SKM-1 (cell line): ENCODE measurements at regions not wholly inside any gene's neighbourhood (a gene's known extent, or its start where the extent isn't known, plus 50 kb on each side); places are given as distances from the start of the nearest gene placed in this dataset.

Source experiments
- DNase-seq: peaks from one replicate; lab custom pipeline; 2025; ENCODE audit not compliant: unreplicated experiment; lab: John Stamatoyannopoulos, UW

GRCh38 chr10:44674536-44675386 is 236.4 kb upstream of the TMEM72 start:
- no peak for DNase-seq

DNA sequence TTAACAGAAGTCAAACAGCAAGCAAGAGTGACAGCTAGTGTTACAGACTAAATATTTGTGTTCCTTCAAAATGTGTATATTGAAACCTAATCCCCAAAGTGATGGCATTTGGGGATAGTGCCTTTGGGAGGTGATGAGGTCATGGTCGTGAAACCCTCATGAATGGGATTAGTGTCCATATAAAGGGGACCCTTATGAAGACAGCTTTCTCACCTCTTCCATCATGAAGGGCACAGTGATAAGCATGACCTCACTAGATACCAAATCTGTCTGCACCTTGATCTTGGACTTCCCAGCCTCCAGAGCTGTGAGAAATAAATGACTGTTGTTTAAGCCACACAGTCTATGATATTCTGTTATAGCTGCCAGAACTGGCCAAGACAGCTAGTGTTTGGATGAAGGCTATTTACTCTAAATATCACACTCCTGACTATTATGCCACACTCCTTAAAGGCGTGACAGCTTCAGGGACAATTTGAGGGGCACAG is 235.7 kb upstream of the TMEM72 start:
- DNase-seq, result no peak

DNA sequence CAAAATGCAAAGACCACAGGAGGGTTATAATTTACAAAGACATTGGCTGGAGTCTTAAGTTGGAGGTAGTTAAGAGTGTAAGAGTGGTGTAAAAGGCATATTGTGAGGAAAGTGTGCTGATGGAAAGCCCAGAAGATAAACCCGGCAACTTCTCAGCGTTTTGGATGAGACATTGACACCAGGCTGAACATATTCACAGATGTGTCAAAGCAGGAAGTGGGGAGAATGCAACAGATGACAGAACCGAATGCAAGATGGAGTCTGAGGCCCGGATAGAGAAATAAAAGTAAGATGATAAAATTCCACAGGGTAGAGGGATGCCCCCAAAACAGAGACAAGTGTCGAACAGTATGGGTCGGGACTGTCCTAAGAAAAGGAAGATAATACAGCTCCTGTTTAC is 230.4 kb upstream of the TMEM72 start:
- no peak for DNase-seq

DNA sequence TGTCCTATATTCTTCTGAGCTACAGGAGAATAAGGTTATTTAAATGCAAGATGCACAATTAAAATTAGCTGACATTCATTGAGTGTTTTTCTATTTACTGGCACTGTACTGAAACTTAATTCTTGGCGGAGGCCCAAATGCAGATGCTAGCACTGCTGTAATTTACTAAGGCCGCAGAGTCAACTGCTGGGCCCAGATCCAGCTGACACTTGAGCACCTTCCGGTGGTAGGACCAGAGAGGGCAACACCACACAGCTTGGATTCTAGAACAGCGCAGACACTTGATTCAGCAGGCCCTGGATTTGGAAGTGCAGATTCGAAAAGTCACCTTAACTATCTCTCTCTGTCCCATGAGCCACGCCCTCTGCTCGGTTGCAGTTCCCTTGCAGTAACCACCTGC is 228.6 kb upstream of the TMEM72 start:
- DNase-seq, result no peak

DNA sequence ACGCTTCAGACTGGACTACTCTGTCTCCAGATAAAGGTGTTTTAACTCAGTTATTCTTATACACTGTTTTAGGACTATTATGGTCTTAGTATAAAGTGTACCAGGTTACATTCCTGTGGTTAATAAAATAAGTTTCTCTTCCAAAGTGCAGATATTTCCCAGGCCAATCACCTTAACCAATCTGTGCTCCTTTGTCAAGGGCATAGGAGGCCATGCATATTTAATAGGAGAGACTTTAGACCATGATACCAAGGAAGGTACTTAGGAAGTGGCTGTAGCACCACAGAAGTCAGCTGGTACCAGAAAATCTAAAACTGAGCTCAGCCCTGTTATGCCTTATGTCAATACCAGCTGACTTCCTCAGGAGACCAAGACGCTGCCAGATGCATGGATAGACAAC is 226.5 kb upstream of the TMEM72 start:
- no peak for DNase-seq

GRCh38 chr10:44685220-44685619 is 225.9 kb upstream of the TMEM72 start:
- no peak for DNase-seq

- no peak for DNase-seq
These were observed 225.4 kb upstream of the TMEM72 start for GRCh38 chr10:44685747-44686146.

GRCh38 chr10:44689368-44689767 is 221.8 kb upstream of the TMEM72 start:
- DNase-seq, result no peak

DNA sequence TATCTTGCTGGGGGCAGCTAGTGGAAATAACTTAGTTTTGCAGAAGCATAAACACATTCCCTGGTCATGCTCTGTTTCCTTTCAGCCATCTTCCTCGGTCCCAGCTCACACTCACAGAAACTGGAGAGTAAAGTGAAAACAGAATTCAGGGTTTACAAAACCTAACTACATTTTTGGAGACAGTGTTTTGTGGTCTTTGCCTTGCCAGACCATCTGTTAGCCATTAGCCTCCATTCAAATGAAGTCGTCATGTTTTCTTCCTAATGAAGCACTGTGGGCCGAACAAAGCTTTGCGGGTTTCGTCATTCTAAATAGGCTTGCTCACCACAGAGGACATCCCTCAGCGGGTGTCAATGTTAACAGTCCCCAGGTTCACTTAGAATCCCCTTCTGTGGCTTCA is 214.6 kb upstream of the TMEM72 start:
- DNase-seq, result no peak

DNA sequence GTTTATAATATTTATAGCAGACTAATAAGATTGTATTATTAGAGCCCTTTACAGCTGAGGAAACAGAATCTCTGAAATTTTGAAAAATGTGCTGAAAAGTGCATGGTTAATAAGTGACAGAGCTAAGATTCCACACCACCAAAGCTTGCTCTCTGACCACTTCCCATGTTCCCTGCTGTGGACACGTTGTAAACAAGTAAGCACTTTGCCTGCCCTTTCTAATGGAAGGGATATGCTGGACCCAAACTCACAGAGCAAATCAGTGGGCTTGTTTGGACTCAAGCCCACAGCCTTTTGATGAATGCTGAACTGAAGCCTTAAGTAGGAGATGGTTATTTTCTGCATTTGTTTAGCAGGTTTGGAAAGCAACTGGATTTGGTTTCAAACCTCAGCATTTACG is 214.0 kb upstream of the TMEM72 start:
- DNase-seq, result no peak

- no peak for DNase-seq
These were observed 208.6 kb upstream of the TMEM72 start for GRCh38 chr10:44702531-44702930.

- DNase-seq, result no peak
These were observed 207.6 kb upstream of the TMEM72 start for GRCh38 chr10:44703241-44704155.

DNA sequence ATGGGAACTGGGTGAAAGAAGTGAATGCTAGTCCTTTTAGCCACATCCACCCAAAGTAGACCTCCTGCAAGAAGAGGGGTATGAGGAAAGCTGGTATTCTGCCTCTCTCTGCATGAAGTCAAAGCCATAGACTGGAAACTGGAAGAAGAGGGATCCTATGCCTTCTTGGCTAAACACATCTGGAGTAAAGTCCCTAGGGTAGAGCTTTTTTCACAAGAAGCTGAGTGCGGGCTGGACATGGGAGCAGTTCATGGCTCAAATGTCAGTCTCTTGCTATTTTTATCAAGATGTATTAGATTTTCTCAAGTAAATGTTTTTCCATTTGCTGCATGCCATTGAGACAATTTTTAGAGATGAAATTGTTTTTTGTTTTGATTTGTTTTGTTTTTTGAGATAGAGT is 206.5 kb upstream of the TMEM72 start:
- DNase-seq, result no peak

DNA sequence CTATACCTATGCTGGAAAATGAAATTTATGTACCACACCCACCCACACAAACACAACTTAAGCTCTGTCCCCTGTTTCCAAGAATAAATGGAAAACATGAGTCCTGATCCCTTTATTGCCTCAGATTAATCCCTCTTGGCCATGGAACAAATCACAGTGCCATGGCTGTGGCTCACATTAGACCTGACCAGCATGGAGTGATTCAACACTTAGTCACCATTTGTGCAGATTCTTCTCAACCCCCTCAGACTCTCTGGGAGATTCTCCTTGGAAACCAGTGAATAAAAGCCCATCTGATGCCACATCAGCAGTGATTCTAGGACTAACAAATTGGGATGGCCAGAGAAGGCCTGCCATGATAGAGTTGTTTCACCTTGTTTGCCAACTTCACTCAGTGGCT is 204.4 kb upstream of the TMEM72 start:
- DNase-seq, result no peak

GRCh38 chr10:44713307-44713706 is 197.8 kb upstream of the TMEM72 start:
- no peak for DNase-seq

DNA sequence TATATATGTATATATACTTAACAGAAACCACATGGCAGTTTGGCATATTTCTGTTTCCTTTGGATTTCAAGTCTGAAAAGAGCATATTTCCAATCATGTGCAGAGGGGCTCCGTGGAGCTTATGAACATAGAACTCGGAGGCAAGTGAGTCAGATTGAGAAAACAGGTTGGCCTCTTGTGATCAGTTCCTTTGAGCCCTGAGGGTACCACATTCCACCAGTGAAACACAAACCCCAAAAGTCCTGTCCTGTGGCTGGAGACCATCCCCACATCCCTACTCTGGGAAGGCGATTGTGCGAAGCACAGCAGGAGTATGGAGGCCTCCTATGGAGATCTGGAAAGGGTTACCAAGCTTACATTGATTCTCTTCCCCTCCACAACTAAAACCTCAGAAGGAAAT is 196.7 kb upstream of the TMEM72 start:
- DNase-seq, result no peak

- no peak for DNase-seq
These were observed 196.0 kb upstream of the TMEM72 start for GRCh38 chr10:44715136-44715535.

GRCh38 chr10:44716470-44717015 is 194.6 kb upstream of the TMEM72 start:
- no peak for DNase-seq

DNA sequence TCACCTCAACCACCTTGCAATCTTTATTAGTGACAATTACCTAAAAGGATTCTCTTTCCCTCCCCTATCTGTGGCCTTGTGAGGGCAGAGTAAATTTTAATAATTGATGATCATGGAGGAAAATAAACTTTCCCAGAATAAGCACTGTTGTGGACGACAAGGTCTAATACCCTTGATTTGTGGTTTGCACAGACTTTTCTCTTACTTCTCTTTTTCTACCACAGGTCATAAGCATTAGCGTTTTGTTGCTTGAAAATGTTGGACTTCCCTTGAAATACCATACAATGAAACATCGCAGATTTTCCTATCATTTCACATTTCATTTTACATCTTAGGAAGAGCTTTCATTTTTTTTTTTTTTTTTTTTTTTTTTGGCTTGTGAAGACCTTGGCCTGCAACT is 188.1 kb upstream of the TMEM72 start:
- peak; percentile 12 for DNase-seq

- DNase-seq, result no peak
These were observed 187.4 kb upstream of the TMEM72 start for GRCh38 chr10:44723619-44724325.
